Heart left ventricle (tissue), 13 donors: ENCODE measurements at regions not wholly inside any gene's neighbourhood (a gene's known extent, or its start where the extent isn't known, plus 50 kb on each side); places are given as distances from the start of the nearest gene placed in this dataset.

ENCODE experiments used
- CTCF ChIP-seq, 12 donors: fragments of 200-600 bp; sonication (generic) in 4 of 12; IDR thresholded peaks; one replicate each; pipeline versions ENCODE4 v1.5.0 to v1.8.0; 2018 to 2022; ENCODE audit warnings: antibody characterized with exemption in 12 of 12, mild to moderate bottlenecking in 5 of 12
- POLR2A ChIP-seq, 2 donors: fragments of 450-650 bp; IDR thresholded peaks; one replicate each; pipeline ENCODE4 v1.6.1; 2017; ENCODE audit warnings: antibody characterized with exemption in 2 of 2, mild to moderate bottlenecking in 2 of 2, moderate library complexity in 2 of 2
- donor health status: ischemic (EF 13 %, LVEDD 7.1; RV severe dilation, severe dysfunction).
- donor health status: DM: no; HTN: yes; CAD: no.
- donor health status: DM: no; HTN: no; CAD: no.
- donor health status: ischemic (EF 25% LVEDD 6.9; RV normal size, moderate dysfunction).
- donor health status: ischemic (EF 25% LVEDD 5.7; RV mildly dilated, moderate dysfunction).
- donor health status: ischemic (EF 35%, LVEDD 5.7; RV mildly dilated, moderate dysfunction).
- donor health status: nonischemic (EF 11% LVEDD 7.7; RV severe dilation, severe dysfunction).
- donor health status: DM: yes; HTN: yes; CAD: no.
- donor health status: PGD.
- donor health status: ischemic (EF 29% LVEDD 5.4; RV normal size, mild dysfunction).
- donor health status: nonischemic (EF 23%, LVEDD 6.1; RV moderate dilation, normal function).

GRCh38 chr6:74623027-74623426, 582.8 kb downstream of the COL12A1 start:
- no peak for TF ChIP-seq CTCF (IDR thresholded peaks at IDR 0.05)
- no peak for TF ChIP-seq POLR2A (IDR thresholded peaks at IDR 0.05)
